Left hindlimb (tissue), 1 donor: ENCODE measurements at regions not wholly inside any gene's neighbourhood (a gene's known extent, or its start where the extent isn't known, plus 50 kb on each side); places are given as distances from the start of the nearest gene placed in this dataset.
A peak's percentile ranks its signal among the peaks of the same experiment; 100 is the strongest.
"Not testable (repeated sequence)": the region's sequence is repeated elsewhere in the genome, so short reads cannot be mapped to it uniquely, and the experiment has no call there.

Experiments
- DNase-seq: peaks from one replicate; pipeline ENCODE4 v3.0.0-alpha.2; 2018

DNA sequence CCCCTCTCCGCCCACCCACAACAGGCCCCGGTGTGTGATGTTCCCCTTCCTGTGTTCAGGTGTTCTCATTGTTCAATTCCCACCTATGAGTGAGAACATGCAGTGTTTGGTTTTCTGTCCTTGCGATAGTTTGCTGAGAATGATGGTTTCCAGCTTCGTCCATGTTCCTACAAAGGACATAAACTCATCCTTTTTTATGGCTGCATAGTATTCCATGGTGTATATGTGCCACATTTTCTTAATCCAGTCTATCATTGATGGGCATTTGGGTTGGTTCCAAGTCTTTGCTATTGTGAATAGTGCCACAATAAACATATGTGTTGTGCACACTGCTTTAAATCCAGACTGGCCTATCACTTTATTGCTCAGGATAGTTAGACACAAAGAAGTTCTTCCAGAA is 309.1 kb downstream of the MTX2 start:
- not testable (repeated sequence) for DNase-seq

DNA sequence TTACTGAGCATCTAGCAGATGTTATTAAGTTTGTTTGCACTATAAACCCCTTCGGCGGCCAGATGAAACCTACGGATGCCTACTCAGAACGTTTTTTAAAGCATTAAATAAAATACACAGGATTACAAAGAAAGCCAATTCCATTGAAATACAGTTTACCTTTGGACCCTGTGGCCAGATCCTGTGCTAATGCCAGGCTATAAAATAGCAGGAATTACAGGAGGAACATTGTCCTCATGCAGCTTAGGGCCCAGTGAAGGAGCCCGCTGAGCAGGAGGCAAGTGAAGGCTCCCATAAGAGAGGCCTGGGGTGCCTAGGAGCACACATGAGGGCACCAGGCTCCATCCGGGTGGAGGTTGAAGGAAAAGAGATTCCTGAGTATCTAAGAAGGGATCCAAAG is 310.4 kb downstream of the MTX2 start:
- DNase-seq, result no peak

GRCh38 chr2:176581557-176582165 is 312.4 kb downstream of the MTX2 start:
- no peak for DNase-seq

- no peak for DNase-seq
Measured at GRCh38 chr2:176582176-176582575, 312.9 kb downstream of the MTX2 start.

DNA sequence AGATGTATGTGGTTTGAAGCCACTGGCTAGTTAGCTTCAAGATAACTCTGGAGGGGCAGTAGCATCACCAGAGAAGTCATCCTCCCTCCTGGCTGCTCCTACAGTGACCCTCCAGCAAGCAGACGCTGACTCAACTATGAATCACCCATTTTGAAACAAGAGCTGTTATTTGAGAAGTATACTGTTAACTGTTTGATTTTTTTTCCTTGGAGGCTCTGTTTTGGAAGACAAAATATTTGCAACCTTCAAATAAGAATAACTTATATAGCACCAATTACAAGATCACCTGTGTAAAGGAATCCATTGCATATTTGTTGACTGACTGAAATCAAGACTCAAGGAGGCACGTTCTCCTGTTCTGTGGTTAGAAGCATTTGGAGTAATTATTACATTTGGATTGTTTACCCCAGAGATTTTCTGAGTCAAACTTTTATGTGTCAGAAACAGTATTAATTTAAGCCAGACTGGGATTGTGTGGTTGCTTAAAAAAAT is 313.8 kb downstream of the MTX2 start:
- DNase-seq, result no peak

- DNase-seq, result no peak
Measured at GRCh38 chr2:176583607-176584006, 314.4 kb downstream of the MTX2 start.

GRCh38 chr2:176584333-176584732 is 315.1 kb downstream of the MTX2 start:
- DNase-seq, result no peak

- no peak for DNase-seq
Measured at GRCh38 chr2:176585291-176585690, 316.0 kb downstream of the MTX2 start.

DNA sequence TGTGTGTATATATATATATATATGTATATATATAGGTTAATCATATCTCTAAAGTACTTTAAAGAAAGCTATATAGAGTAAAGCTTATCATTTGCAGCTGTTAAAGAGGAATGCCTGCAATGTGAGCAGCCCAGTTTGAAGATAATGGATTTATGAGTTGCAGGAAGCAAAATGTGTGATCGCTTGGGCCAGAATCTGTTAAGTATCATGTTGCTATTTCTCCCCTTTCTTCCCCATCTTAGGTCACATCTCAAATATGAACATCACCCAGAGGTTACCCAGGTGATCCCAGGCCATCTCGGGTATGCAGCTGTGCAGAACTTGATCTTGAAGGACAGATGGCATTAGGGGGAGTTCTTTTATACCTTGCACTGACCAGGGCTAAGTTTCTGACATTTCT is 316.5 kb downstream of the MTX2 start:
- no peak for DNase-seq

DNA sequence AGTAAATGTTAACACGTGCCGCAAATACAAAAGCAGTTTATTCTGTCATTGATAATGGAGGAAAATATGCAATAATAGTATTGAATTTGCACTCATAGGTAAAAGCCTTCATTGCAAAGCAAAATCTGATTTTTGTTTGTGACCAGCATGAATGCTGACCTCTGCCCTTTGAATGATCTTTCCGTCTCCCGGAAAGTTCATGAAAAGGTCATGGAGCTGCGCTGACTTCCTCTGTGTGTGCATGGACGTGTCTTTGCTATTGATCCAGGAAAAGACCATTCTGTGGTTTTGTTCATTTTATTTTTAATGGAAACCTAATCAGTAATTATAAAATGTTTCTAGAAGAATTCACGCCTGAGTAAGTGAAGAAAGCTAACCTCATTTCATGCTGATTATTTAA is 320.0 kb downstream of the MTX2 start:
- no peak for DNase-seq

DNA sequence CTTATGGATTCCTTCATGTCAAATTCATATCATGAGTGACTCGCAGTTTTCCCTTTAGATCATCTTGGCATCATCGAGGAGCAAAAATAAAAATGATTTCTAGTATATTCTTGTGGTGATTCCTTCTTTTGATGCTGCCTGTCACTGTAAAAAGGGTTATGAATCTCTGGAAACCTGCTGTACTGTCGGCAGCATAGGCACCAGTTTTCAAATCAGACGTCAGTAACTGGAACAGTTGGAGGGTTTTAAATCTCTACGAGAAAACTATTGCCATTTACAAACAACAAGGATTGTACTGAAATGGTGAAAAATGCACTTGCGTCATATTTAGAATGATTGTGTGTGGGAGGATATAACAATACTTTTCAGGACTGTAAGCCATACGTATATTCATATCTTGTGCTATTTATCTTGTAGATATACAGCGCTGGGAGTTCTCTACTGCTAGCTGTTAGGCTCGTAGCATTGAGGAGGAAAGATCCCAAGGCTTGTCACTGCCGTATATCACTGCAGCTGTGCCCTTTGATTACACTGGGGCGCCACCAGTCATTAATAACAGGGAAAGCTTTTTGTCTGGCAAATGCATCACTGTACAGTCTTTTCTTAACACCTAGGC is 320.7 kb downstream of the MTX2 start:
- DNase-seq, result no peak

- no peak for DNase-seq
Measured at GRCh38 chr2:176592216-176592615, 323.0 kb downstream of the MTX2 start.

GRCh38 chr2:176595986-176596385 is 326.7 kb downstream of the MTX2 start:
- no peak for DNase-seq

DNA sequence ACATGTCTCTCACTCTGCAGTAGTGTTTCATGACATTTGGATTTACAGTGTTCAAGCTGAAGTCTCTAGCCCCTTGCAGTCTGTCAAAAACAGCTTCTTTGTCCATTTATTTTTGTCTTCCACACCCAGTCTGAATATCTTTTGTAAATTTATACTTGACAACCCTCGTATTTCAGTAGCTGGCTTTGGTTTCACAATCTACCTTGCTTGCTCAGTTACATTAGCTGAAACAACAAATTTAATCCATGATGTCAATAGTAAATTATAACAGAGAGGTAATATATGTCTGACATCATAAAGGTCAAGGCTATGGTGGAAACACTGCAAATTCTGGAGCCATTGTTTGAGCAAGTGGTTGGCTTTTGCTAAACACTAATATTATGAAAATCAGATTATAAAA is 328.7 kb downstream of the MTX2 start:
- DNase-seq, result no peak

GRCh38 chr2:176598351-176598750 is 329.1 kb downstream of the MTX2 start:
- DNase-seq, result no peak

GRCh38 chr2:176599796-176600485 is 330.7 kb downstream of the MTX2 start:
- DNase-seq, result no peak

DNA sequence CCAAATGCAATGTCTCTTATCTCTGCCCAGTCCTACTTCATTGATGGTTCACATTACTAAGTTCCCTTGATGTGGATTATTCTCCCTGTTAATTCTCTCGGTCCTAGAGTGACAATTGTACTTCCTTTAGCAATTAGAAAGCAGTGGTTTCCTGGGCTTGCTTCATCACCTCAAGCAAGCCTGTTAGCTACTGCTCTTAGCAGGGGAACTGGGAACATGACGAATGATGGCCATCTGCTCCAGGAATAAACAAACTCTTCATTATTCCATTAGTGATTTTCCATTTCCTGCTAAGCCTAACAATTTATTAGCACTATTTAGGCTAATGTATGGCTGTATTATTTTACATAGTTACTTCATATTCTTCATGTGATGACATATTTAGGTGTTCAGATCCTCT is 331.8 kb downstream of the MTX2 start:
- DNase-seq, result no peak

GRCh38 chr2:176612036-176612435 is 342.8 kb downstream of the MTX2 start:
- no peak for DNase-seq

DNA sequence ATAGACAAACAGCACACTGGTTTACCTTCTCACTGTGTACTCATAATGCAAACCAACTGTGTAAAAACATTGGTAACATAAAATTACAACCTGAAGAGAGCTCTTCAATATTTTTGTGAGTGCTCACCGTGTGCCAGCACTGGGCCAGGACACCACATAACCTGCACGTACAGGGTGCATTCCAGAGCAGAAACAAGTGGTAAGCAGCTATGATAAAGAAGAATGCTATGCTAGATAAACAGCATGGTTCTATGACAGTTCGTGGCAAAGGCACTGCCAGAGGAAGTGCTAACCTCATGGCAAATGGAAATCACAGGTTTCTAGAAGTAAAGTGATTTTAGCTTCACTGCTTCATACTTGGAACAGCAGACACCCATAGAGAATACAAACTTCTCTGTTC is 343.5 kb downstream of the MTX2 start:
- DNase-seq, result no peak

DNA sequence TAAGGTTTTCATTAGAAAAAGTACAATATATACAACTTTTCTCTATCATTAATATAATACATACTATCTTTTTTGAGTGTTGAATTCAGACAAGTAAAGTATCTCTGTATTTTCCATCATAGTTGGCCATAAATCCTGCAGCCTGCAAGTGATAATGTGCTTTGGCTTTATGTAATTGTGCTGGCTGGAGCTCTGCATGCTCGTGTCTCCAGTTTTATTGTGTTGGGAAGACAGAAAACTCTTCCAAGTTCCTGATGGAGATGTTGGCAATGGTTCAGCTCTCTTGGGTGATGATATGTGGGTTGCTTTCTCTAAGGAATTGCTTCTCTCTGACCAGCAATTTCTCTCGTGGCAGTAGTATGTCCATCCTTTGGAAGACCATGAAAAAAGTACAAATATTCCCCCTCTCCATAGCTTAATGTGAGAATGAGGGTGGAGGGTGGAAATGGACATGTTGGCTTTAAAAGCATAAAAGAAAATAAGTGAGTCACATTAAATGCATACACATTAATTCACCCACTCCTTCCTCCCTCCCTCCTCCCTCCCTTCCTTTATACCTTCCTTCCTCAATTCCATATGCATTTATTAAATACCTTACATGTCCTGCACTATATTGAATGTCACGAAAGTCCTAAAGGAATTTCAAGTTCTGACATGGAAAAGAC is 344.2 kb downstream of the MTX2 start:
- peak; percentile 60 for DNase-seq

DNA sequence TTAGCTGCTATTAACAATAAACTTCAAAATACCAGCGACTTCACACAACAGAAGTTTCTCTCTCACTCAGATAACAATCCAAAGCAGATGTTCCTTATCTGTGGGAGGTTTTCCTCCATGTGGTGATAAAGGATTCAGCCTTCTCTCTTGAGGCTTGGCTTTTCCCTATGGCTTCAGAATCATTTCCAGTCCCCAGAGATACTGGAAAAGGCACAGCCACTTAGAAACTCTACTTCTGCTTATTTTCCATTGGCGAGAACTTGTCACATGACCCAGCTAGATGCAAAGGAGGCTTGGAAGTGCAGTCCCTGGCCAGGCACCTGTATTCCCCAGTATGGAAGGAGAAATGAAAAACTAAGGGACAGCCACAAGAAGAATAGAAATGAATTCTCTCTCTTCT is 344.8 kb downstream of the MTX2 start:
- DNase-seq, result no peak

- no peak for DNase-seq
Measured at GRCh38 chr2:176614930-176615329, 345.7 kb downstream of the MTX2 start.

DNA sequence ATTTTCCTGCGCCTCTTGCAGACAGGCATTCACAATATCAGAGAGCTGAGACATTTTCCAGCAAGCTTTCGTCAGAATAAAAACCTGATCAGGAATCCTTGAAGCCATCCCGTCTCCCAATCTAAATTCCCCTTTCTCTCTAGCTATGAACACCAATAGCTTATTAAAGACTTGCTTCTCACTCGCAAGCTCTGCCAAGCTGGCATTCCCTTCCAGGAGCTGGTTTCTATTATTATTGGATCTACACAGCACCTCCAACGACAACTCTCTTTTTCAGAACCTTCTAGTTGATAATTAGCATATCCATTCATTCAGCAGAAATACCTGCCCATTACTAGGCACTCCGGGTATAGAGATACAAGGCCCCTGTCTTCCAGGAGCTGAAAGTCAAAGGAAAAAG is 350.3 kb downstream of the MTX2 start:
- DNase-seq, result no peak

GRCh38 chr2:176621350-176621749 is 352.1 kb downstream of the MTX2 start:
- DNase-seq, result no peak
